ENCODE measurements at regions not wholly inside any gene's neighbourhood (a gene's known extent, or its start where the extent isn't known, plus 50 kb on each side); places are given as distances from the start of the nearest gene placed in this dataset.

GRCh38 chr10:83863283-83863966 lies 275.9 kb upstream of the GHITM start:
- no peak for DNase-seq (ENCODE audit: low read depth in 2 of 2)

- DNase-seq (ENCODE audit: low read depth in 2 of 2), result no peak
These were observed 269.4 kb upstream of the GHITM start for GRCh38 chr10:83869898-83870297.

DNA sequence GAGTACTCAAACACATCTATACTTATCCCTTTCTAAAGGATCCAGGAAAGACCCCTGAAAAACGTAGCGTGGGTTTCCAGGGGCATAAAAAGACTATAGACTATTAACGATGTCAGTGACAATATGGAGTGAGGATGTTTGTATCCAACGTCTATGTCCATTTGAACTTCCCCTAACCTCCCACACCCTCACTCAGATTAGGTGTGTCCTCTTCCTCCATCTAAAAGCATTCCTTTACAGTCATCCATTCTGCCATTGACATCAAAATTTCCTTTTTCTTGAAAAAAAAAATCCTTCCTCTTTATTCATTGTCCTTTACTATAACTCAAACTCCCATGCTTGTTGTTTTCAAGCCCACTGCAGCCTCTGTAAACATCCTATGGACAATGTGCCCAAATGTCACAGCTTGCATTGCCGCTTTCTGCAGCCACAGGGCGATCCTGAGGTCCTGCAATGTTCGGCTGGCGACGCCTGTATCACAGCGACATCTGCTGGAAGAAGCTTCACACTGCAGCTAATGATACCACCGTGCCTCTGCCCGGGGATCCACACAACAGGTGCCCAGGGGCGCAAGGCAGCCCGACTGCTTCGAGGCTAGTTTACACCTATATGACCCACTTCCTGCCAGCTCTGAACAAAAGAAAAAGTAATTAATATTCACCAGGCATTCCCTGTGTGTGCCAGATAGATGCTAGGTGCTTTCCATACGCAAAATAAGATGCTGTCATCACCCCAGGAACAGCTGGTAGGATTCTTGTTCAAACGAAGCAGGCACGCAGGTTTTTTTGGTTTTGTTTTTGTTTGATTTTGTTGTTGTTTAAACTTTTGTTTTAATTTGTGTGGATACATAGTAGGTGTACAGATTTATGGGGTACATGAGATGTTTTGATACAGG lies 267.9 kb upstream of the GHITM start:
- peak; percentile 40 to 64 for DNase-seq (ENCODE audit: low read depth in 2 of 2)

- DNase-seq (ENCODE audit: low read depth in 2 of 2), result no peak
These were observed 259.0 kb upstream of the GHITM start for GRCh38 chr10:83880252-83880791.

- DNase-seq (ENCODE audit: low read depth in 2 of 2), result no peak
These were observed 257.6 kb upstream of the GHITM start for GRCh38 chr10:83881661-83882060.

DNA sequence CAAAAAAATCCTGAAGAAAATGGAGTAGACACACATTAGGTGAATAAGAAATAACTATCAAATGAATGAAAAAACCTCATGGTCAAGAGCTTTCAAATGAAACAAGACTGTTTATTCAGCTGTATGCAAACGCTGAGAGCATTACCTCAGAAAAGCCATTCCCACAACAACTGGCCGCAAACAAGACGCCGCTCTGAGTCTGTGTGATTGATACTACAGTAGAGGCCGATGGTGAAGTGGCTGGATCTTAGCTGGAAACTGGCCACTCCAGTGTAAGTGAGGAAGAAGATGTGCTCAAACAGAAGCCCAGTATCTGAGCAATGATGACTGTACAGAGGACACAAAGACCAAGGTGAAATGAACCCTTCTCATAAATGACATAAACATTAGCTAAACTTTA lies 252.4 kb upstream of the GHITM start:
- no peak for DNase-seq (ENCODE audit: low read depth in 2 of 2)

GRCh38 chr10:83892737-83893136 lies 246.6 kb upstream of the GHITM start:
- DNase-seq (ENCODE audit: low read depth in 2 of 2), result no peak

DNA sequence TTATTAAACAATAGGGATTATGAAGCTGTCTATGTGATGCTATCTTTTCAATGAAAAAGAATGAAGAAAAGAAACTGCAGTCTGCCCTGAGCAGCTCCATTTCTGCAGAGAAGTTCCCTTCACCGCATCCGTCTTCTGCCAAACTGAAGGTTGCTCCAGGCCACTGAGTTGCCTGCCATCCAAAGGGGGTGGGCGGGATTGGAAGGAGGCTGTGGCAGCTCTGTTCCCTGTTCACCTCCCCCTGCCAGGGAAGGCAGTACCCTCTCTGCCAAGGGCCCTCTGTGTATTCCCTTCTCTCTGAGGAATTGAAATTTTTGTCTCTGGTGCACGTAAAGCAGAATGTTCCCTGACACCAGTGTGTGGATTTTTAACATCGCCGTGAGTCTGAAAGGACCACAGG lies 243.1 kb upstream of the GHITM start:
- DNase-seq (ENCODE audit: low read depth in 2 of 2), result no peak

GRCh38 chr10:83897626-83898025 lies 241.7 kb upstream of the GHITM start:
- no peak for DNase-seq (ENCODE audit: low read depth in 2 of 2)

DNA sequence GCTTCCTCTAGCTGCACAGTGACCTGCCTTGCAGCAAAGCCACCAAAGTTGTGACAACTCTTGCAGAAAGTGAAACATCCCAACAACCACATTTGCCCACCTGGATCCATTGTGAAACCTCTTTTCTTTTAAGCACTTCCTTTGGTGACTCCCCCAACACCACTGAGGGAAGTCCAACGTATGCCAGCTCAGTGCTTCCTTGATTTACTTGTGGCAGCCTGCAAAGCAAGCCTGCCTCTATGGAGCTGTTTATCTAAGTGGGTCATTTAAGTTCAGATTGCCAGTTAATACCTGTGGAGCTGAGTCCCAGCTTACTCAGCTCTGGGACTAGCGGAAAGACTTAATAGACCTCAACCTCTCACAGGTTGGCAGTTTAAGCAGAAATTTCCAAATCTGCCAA lies 230.8 kb upstream of the GHITM start:
- no peak for DNase-seq (ENCODE audit: low read depth in 2 of 2)

- no peak for DNase-seq (ENCODE audit: low read depth in 2 of 2)
These were observed 230.3 kb upstream of the GHITM start for GRCh38 chr10:83909001-83909400.

- no peak for DNase-seq (ENCODE audit: low read depth in 2 of 2)
These were observed 223.5 kb upstream of the GHITM start for GRCh38 chr10:83915801-83916200.

DNA sequence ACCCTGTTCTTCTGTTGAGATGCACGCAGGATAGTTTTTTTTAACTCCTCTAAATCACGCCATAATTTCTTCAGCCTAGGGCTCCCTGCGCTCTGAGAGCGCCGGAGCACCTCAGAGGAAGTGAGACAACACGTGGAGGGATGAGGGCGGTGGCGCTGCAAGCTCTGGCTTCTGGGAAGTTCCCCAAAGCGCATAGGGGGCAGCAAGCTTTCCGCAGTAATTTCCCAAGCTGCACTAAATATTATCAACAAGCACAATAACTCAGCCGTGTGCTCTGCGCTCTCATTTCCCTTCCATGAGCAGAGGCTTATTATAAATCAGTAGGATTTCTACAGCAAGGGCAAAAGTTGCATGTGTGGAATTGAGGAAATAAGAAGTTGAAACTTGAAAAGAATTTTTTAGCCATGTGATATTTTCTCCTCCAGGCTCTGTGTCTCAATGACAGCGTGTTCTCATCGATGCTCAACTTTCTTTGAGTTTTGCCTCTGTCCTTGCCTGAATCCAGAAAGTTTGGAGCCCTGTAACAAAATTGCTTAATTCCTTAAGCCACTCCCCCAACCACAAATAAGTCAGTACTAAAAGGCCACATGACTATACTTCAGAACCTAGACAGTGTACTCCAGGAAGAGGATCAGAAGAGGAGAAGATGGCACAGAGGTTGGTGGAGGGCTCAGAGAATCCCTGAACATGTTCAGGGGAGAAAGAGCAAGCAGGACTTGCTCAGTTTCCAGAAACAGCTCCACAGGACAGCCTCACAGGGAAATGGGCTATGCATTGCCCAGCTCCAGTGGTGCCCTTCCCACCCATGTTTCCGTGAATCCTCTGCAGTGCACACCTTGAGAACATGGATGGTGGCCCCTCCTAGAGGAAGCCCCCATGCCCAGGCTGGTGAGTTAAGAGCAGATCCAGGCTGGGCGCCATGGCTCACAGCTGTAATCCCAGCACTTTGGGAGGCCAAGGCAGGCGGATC lies 221.5 kb upstream of the GHITM start:
- DNase-seq (ENCODE audit: low read depth in 2 of 2), result peak in 1 of 2 donors; percentile 6

GRCh38 chr10:83919187-83919586 lies 220.1 kb upstream of the GHITM start:
- no peak for DNase-seq (ENCODE audit: low read depth in 2 of 2)

GRCh38 chr10:83921984-83922860 lies 217.1 kb upstream of the GHITM start:
- no peak for DNase-seq (ENCODE audit: low read depth in 2 of 2)

- DNase-seq (ENCODE audit: low read depth in 2 of 2), result no peak
These were observed 214.2 kb upstream of the GHITM start for GRCh38 chr10:83925133-83925532.

DNA sequence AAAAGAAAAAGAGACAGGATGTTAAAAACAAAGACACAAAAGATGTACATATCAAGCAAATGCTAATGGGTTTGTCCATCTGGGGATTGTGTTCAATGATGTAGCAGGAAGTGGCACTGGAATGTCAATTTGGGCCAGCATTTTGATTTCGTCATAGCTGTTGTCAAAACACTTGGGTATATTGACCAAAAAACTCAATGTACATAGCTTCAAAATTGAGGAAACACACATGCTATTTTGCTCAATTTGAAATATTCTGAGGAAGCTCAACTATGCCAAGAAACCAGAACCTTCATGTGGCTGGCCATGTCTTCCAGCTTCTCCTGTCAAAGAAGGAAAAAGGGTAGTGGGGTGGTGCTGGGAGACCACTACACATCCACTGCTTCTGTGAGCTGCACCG lies 212.7 kb upstream of the GHITM start:
- DNase-seq (ENCODE audit: low read depth in 2 of 2), result no peak

- no peak for DNase-seq (ENCODE audit: low read depth in 2 of 2)
These were observed 212.1 kb upstream of the GHITM start for GRCh38 chr10:83927166-83927565.

GRCh38 chr10:83929399-83929798 lies 209.9 kb upstream of the GHITM start:
- no peak for DNase-seq (ENCODE audit: low read depth in 2 of 2)

GRCh38 chr10:83931669-83932068 lies 207.6 kb upstream of the GHITM start:
- no peak for DNase-seq (ENCODE audit: low read depth in 2 of 2)

DNA sequence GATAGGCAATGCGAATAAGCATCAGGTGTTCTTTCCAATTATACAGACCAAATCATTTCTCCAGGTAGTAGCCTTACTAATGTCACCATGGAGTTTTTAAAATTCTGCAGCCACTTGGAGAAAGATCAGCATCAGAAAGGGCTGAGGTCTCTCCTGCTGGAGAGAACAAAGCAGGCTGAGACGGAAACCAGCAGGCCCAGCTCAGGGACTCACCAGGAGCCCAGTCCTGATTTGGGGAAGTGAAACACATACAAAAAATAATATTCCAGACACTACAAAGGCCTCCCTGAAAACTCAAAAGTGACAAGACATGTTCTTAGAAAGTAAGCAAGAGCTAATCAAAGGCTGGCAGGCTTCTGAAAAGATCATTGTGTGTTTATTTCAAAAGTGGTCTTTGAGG lies 207.1 kb upstream of the GHITM start:
- no peak for DNase-seq (ENCODE audit: low read depth in 2 of 2)

Data from dermis microvascular lymphatic vessel endothelial cell (primary cell).